RWPE1 (cell line): ENCODE measurements at regions not wholly inside any gene's neighbourhood (a gene's known extent, or its start where the extent isn't known, plus 50 kb on each side); places are given as distances from the start of the nearest gene placed in this dataset.

Source experiments
- CTCF ChIA-PET: fragments of 350-600 bp; sonication (Branson Sonifier 250); formaldehyde crosslinking; extraction: SDS; loops from one replicate; lab custom pipeline; 2021; lab: Yijun Ruan, JAX
- POLR2A ChIA-PET: fragments of 400-600 bp; formaldehyde crosslinking; extraction: SDS; loops from one replicate; lab custom pipeline; 2020; ENCODE audit warnings: antibody characterized with exemption; ENCODE audit not compliant: low non-redundant PET; lab: Yijun Ruan, JAX
- DNase-seq: peaks from one replicate; pipeline ENCODE4 v3.0.0; 2012; ENCODE audit warnings: low spot score
- H3K27ac ChIP-seq: fragments of 450-650 bp; 2 replicates; pipeline ENCODE4 v1.5.1; 2017
- CTCF ChIP-seq: fragments of 450-650 bp; conservative IDR thresholded peaks from 2 replicates; pipeline ENCODE4 v1.5.1; 2017; ENCODE audit warnings: low read depth, mild to moderate bottlenecking

DNA sequence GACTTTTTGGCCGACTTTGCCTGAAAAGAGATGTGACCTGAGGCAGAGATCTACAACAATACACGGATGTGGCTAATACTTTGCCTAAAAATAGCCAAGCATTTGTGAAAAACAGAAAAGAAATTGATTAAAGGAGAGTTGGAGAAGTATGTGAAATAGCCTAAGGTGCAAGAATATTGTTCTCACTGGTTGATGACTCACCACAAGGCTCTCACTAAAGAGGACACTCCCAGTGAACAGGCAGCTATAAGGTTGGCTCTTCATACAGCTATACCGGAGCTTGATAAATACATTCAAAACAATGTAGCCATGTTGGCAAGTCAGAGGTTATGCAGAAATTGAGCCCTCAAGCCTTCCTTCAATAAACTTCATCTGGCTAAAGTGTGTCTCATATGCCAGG is 317.2 kb upstream of the GRAMD2B start:
- POLR2A ChIA-PET, result no interaction called here
- peak; percentile 65 for DNase-seq
- TF ChIP-seq CTCF, result no peak
- CTCF ChIA-PET, result no interaction called here
- H3K27ac ChIP-seq, result no peak overlapping the region

DNA sequence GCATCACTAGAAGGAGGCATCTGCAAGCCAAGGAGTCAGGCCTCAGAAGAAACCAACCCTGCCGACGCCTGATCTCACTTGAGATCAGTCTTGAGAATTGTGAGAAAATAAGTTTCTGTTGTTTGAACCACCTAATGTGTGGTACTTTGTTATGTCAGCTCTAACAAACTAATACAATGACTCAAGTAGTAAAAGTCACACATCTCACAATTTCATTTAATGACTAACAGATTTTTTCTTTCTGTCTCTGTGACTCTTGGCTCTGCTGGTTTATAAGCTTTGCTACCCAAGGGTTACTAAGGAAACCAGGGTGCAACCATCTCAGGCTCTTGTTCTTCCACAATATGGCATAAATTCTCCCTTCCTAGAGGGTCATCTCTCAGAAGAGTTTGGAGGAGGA is 315.8 kb upstream of the GRAMD2B start:
- no peak overlapping the region for H3K27ac ChIP-seq
- TF ChIP-seq CTCF, result no peak
- ChIA-PET POLR2A (no interaction called here), CTCF (no interaction called here)
- DNase-seq, result no peak

DNA sequence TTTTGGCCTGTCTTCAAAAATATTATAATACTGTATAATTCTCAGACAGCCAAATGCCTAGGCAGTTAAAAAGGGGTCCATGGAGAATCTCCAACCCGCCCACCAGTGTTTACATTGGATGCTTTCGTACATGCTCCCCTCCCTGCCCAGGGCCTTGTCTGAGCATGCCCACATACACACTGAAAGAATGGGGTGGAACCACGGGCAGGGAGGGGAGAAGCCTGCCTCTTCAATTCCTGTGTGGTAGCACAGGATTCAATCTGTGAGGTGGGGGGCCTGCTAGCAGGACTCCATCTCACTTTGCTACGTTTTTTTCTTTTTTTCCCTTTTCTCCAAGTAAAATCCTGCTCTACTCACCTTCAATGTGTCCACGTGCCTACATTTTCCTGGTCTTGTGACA is 314.7 kb upstream of the GRAMD2B start:
- peak overlapping the region; percentile 45 for H3K27ac ChIP-seq
- POLR2A ChIA-PET, result no interaction called here
- CTCF ChIA-PET, result interaction anchor here (0.6 kb wide), 2 partner anchors 179 to 1570 kb away, joined by 3 to 4 read pairs; no protein-coding TSS in a partner anchor
- DNase-seq, result peak; percentile 80
- TF ChIP-seq CTCF, result no peak

GRCh38 chr5:126115059-126115629 is 308.1 kb upstream of the GRAMD2B start:
- H3K27ac ChIP-seq, result no peak overlapping the region
- no peak for DNase-seq
- ChIA-PET POLR2A (no interaction called here), CTCF (no interaction called here)
- no peak for TF ChIP-seq CTCF

GRCh38 chr5:126117044-126117443 is 306.2 kb upstream of the GRAMD2B start:
- DNase-seq, result no peak
- no peak overlapping the region for H3K27ac ChIP-seq
- TF ChIP-seq CTCF, result no peak
- POLR2A ChIA-PET, result no interaction called here
- CTCF ChIA-PET, result interaction anchor here (0.6 kb wide), 1 partner anchor 99 kb away, joined by 4 read pairs; no protein-coding TSS in a partner anchor

- CTCF ChIA-PET, result interaction anchor here (0.5 kb wide), 1 partner anchor 17 kb away, joined by 3 read pairs; no protein-coding TSS in a partner anchor
- no peak overlapping the region for H3K27ac ChIP-seq
- TF ChIP-seq CTCF, result no peak
Observed at GRCh38 chr5:126119887-126120442, 303.2 kb upstream of the GRAMD2B start.

More at GRCh38 chr5:126119887-126120442, 303.2 kb upstream of the GRAMD2B start:
- no peak for DNase-seq
- POLR2A ChIA-PET, result no interaction called here
